Colonic mucosa (tissue), 4 donors: ENCODE measurements at regions not wholly inside any gene's neighbourhood (a gene's known extent, or its start where the extent isn't known, plus 50 kb on each side); places are given as distances from the start of the nearest gene placed in this dataset.

ENCODE experiments used
- DNase-seq: peaks from one replicate; pipeline ENCODE4 v3.0.0-alpha.2; 2020
- H3K27ac ChIP-seq: fragments of 200-600 bp; one replicate; pipeline ENCODE4 v1.8.0; 2021
- H3K27me3 ChIP-seq: fragments of 200-600 bp; one replicate; pipeline ENCODE4 v1.8.0; 2021
- H3K36me3 ChIP-seq: fragments of 200-600 bp; one replicate; pipeline ENCODE4 v1.8.0; 2021
- H3K4me1 ChIP-seq: fragments of 200-600 bp; one replicate; pipeline ENCODE4 v1.8.0; 2021; ENCODE audit warnings: mild to moderate bottlenecking
- H3K4me3 ChIP-seq: fragments of 200-600 bp; one replicate; pipeline ENCODE4 v1.8.0; 2021
- H3K9ac ChIP-seq, 2 donors: one replicate each; pipeline ENCODE4 v1.7.0; 2013; ENCODE audit warnings: control low read depth in 2 of 2, low read depth in 2 of 2, low read length in 2 of 2
- H3K9me3 ChIP-seq: fragments of 200-600 bp; one replicate; pipeline ENCODE4 v1.8.0; 2021
- intact Hi-C: fragments of 100-400 bp; cut with DNase I; formaldehyde crosslinking; loops from one replicate; pipeline ENCODE4 v1.14.1; 2022
- TF ChIP-seq, protein P1 (sequence below): fragments of 200-600 bp; IDR thresholded peaks from one replicate; pipeline ENCODE4 v1.8.0; 2022; ENCODE audit warnings: antibody characterized with exemption, mild to moderate bottlenecking
- donor health status: healthy.
- donor health status: DM: no; HTN: no; CAD: no.
- donor health status: DM: no; HTN: no; CAD: no.

DNA sequence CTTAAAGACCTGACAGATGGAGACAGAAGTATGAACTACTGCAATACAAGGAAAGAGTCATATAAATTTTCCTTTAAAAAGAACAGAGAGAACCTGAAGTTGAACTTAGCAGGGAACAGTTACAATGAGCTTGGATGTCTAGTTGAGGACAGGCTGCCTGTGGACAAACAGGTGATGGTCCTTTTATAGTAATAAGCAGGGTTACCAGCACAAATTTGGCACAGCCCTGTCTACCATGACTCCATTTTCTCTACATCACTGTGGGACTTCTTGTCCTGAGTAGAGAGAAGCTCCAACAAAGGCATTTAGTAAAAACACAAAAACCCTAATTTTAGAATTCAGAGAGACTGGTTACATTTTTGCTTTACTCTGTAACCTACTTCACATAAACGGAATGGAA, 448.1 kb downstream of the PLCL1 start:
- H3K9me3 ChIP-seq, result no peaks in the 10 kb centered on the region
- H3K4me1 ChIP-seq, result no peaks in the 10 kb centered on the region
- intact Hi-C loops, result no loop called here
- H3K4me3 ChIP-seq, result no peak overlapping the region
- DNase-seq, result no peak
- no peak overlapping the region for H3K9ac ChIP-seq
- TF ChIP-seq, protein P1, sequence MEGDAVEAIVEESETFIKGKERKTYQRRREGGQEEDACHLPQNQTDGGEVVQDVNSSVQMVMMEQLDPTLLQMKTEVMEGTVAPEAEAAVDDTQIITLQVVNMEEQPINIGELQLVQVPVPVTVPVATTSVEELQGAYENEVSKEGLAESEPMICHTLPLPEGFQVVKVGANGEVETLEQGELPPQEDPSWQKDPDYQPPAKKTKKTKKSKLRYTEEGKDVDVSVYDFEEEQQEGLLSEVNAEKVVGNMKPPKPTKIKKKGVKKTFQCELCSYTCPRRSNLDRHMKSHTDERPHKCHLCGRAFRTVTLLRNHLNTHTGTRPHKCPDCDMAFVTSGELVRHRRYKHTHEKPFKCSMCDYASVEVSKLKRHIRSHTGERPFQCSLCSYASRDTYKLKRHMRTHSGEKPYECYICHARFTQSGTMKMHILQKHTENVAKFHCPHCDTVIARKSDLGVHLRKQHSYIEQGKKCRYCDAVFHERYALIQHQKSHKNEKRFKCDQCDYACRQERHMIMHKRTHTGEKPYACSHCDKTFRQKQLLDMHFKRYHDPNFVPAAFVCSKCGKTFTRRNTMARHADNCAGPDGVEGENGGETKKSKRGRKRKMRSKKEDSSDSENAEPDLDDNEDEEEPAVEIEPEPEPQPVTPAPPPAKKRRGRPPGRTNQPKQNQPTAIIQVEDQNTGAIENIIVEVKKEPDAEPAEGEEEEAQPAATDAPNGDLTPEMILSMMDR, result no peak
- no peaks in the 10 kb centered on the region for H3K36me3 ChIP-seq
- no peaks in the 10 kb centered on the region for H3K27me3 ChIP-seq
- no peak overlapping the region for H3K27ac ChIP-seq

DNA sequence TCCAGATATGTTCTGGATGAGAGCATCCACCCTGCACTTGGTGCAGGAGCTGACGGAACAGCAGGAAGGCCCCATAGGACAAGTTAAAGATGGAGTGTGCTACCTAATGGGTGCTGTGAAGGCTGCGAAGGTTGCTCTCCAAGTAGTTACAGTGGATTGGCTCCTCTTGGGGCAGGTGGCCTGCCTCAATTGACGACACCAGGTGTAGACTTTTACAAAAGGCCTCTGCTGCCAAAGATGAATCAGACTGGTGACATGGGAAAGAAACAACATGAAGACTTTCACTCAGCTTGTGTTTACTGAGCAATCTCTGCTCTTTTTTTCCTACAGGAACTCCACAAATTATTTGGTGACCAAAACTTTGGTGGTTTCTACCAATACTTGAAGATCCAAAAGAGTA, 437.7 kb downstream of the PLCL1 start:
- H3K27me3 ChIP-seq, result no peaks in the 10 kb centered on the region
- H3K4me3 ChIP-seq, result no peak overlapping the region
- H3K9me3 ChIP-seq, result no peaks in the 10 kb centered on the region
- no peak overlapping the region for H3K27ac ChIP-seq
- intact Hi-C loops, result no loop called here
- no peaks in the 10 kb centered on the region for H3K4me1 ChIP-seq
- TF ChIP-seq, protein P1, result no peak
- H3K36me3 ChIP-seq, result no peaks in the 10 kb centered on the region
- H3K9ac ChIP-seq, result no peak overlapping the region
- no peak for DNase-seq

DNA sequence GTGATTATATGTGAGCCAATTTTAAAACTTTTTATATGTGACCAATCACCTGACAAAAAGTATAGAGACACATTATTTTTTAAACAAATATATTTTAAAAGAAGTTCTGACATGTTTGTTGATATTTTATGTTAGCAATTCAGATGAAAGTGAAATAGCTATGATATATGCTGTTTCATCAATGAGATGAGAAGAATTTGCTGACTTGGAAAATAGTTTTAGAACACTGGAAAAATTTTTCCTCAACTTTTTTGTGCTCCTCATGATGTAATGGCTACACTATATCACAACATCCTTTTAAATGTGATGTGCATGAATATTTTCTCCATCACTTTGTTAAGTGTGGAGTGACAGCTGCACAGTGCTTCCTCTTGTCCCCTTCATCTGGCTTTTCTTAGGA, 434.0 kb downstream of the PLCL1 start:
- H3K4me3 ChIP-seq, result no peak overlapping the region
- no peak for DNase-seq
- TF ChIP-seq, protein P1, result no peak
- intact Hi-C loops, result no loop called here
- H3K27me3 ChIP-seq, result no peaks in the 10 kb centered on the region
- H3K27ac ChIP-seq, result no peak overlapping the region
- H3K4me1 ChIP-seq, result no peaks in the 10 kb centered on the region
- H3K9ac ChIP-seq, result no peak overlapping the region
- no peaks in the 10 kb centered on the region for H3K9me3 ChIP-seq
- H3K36me3 ChIP-seq, result no peaks in the 10 kb centered on the region

DNA sequence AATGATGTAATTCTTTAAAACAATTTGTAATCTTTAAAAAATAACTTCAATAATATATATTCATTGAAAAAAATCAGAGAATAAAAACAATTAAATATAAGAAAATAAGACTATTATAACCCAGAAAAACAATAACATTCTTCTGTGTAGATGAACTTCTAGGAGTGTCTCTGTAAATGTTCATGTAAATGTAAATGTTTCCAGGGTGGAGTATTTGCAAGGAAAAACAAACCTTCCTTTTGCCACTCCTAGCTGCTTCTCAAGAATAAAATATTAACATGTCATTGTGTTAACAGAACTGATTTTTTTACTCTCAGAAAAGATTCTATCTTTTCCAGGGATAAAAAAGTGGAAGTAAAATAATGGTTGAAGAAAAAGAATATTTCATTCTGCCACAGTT, 431.9 kb downstream of the PLCL1 start:
- Histone ChIP-seq H3K36me3 (no peaks in the 10 kb centered on the region), H3K9ac (no peak overlapping the region), H3K4me3 (no peak overlapping the region), H3K27ac (no peak overlapping the region), H3K4me1 (no peaks in the 10 kb centered on the region), H3K27me3 (no peaks in the 10 kb centered on the region), H3K9me3 (no peaks in the 10 kb centered on the region)
- intact Hi-C loops, result no loop called here
- DNase-seq, result no peak
- TF ChIP-seq, protein P1, result no peak

DNA sequence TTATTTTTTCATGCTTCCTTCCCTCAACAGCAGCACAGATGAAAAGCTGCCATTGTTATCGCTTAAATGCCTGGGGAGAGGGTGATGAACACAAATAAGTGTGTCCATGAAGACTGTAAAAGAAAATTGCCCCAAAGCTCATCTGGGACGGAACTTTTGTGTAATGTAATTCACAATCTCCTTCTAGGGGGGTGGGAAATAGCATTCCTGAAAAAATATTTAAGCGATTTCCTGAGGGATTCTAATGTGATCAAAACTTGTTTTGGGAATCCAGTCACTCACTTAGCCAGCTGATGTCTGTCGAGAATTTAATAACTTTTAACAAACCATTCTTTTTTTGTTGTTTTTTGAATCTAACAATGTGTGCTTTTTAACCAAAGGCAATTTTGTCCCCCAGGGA, 427.9 kb downstream of the PLCL1 start:
- TF ChIP-seq, protein P1, result no peak
- Histone ChIP-seq H3K36me3 (no peaks in the 10 kb centered on the region), H3K4me3 (no peak overlapping the region), H3K27ac (no peak overlapping the region), H3K4me1 (no peaks in the 10 kb centered on the region), H3K9ac (no peak overlapping the region), H3K9me3 (no peaks in the 10 kb centered on the region), H3K27me3 (no peaks in the 10 kb centered on the region)
- intact Hi-C loops, result no loop called here
- no peak for DNase-seq

DNA sequence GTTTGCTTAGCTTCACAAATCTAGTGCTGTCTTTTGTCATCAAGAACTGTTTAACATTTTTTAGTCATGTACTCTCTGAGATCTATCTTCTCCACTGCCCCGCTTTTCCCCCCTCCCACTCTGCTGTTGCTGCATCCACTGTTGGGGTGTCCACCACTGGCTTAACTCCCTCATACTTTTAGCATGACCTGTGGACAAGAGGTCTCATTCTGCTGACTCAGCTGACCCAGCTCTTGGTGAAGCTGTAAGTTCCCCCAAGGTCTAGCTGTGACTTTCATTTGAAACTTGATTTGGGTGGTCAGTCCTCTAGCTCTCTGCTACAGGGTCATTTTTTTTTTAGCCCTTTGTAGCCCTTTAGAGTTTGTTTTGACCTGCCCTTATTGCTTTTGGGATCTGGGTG, 427.2 kb downstream of the PLCL1 start:
- Histone ChIP-seq H3K36me3 (no peaks in the 10 kb centered on the region), H3K4me3 (no peak overlapping the region), H3K4me1 (no peaks in the 10 kb centered on the region), H3K9ac (no peak overlapping the region), H3K27me3 (no peaks in the 10 kb centered on the region), H3K9me3 (no peaks in the 10 kb centered on the region), H3K27ac (no peak overlapping the region)
- intact Hi-C loops, result no loop called here
- TF ChIP-seq, protein P1, result no peak
- no peak for DNase-seq
